ENCODE measurements at regions not wholly inside any gene's neighbourhood (a gene's known extent, or its start where the extent isn't known, plus 50 kb on each side); places are given as distances from the start of the nearest gene placed in this dataset.

DNA sequence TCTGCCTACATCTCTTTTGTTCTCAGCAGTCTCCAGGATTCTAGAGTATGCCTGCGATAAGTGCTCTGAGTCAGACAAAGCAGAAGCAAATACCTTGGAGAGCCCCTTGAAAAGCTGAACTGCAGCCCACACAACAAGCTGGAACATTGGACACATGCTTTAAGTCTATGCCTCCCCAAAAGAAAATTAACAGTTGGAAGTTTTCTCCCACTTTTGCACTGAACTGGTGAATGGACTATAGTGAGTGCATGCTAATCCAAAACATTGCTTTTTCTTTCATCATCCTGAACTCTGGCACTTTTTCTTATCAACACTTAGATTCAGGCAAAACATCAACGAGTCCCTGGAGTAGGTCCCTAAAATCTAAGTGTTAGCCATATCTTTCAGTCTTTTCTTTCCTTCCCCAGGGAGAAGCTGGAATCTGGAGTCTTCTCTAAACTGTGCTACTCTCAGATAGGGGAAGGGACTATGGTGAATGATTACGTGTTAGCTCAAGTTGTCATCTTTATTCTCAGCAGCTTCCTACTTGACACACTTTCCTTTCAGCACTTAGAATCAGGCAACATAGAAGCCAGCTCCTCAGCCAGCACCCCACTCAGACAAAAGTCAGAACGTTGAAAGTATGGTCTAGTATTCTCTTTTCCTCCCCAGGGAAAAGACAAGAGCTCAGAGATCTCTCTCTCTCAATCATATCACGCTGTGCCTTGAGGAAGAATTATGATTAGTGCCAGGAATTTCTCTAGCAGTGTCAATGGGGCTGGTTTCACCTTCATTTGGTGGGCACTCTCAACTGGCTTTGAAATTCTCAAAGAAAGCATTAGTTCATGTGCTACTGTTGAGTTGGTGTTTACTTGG lies 811.0 kb upstream of the GJE1 start:
- Histone ChIP-seq H3K36me3 (replicated peaks; ENCODE audit: insufficient read depth, low read length) (no peaks in the 10 kb centered on the region), H3K4me1 (ENCODE audit: low read length) (no peaks in the 10 kb centered on the region), H4K20me1 (ENCODE audit: insufficient read depth, low read length) (no peaks in the 10 kb centered on the region), H3K9me3 (replicated peaks; ENCODE audit: insufficient read depth, low read length) (no peaks in the 10 kb centered on the region), H3K4me3 (ENCODE audit: low read length) (no peak overlapping the region), H3F3A (ENCODE audit: insufficient read depth, low read length) (no peaks in the 10 kb centered on the region), H3K27me3 (replicated peaks; ENCODE audit: insufficient read depth, low read length) (no peaks in the 10 kb centered on the region), H3K4me2 (ENCODE audit: low read depth, low read length) (no peak overlapping the region), H3K79me2 (ENCODE audit: low read length) (no peaks in the 10 kb centered on the region), H3K9me2 (replicated peaks; ENCODE audit: insufficient read depth, low read length) (no peaks in the 10 kb centered on the region), H2AFZ (ENCODE audit: low read length) (no peak overlapping the region), H3K9ac (ENCODE audit: low read length) (no peak overlapping the region), H3K27ac (ENCODE audit: low read length) (no peak overlapping the region)
- TF ChIP-seq EZH2phosphoT487 (IDR thresholded peaks at IDR 0.05; ENCODE audit: low read length), result no peak
- no peak for DNase-seq

DNA sequence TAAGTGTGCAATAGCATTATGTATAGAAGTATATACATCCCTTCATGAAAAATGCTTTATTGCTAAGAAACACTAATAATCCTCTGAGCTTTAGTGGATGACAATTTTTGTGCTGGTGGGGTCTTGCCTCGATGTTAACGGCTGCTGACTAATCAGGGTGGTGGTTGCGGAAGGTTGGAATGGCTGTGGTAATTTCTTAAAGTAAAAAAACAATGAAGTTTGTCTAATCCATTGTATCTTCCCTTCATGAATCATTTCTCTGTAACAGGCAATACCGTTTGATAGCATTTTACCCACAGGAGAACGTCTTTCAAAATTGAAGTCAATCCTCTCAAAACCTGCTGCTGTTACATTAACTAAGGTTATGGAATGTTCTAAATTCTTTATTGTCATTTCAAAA lies 816.5 kb upstream of the GJE1 start:
- no peaks in the 10 kb centered on the region for H3F3A ChIP-seq (ENCODE audit: insufficient read depth, low read length)
- no peaks in the 10 kb centered on the region for H3K4me1 ChIP-seq (ENCODE audit: low read length)
- no peak overlapping the region for H3K4me3 ChIP-seq (ENCODE audit: low read length)
- H3K9me2 ChIP-seq (replicated peaks; ENCODE audit: insufficient read depth, low read length), result no peaks in the 10 kb centered on the region
- H3K27me3 ChIP-seq (replicated peaks; ENCODE audit: insufficient read depth, low read length), result no peaks in the 10 kb centered on the region
- no peak overlapping the region for H3K27ac ChIP-seq (ENCODE audit: low read length)
- no peaks in the 10 kb centered on the region for H3K36me3 ChIP-seq (replicated peaks; ENCODE audit: insufficient read depth, low read length)
- H2AFZ ChIP-seq (ENCODE audit: low read length), result no peak overlapping the region
- TF ChIP-seq EZH2 (optimal IDR thresholded peaks at IDR 0.05; ENCODE audit: low read depth, low read length) (no peak), EZH2phosphoT487 (IDR thresholded peaks at IDR 0.05; ENCODE audit: low read length) (no peak)
- TF ChIP-seq, protein P1, sequence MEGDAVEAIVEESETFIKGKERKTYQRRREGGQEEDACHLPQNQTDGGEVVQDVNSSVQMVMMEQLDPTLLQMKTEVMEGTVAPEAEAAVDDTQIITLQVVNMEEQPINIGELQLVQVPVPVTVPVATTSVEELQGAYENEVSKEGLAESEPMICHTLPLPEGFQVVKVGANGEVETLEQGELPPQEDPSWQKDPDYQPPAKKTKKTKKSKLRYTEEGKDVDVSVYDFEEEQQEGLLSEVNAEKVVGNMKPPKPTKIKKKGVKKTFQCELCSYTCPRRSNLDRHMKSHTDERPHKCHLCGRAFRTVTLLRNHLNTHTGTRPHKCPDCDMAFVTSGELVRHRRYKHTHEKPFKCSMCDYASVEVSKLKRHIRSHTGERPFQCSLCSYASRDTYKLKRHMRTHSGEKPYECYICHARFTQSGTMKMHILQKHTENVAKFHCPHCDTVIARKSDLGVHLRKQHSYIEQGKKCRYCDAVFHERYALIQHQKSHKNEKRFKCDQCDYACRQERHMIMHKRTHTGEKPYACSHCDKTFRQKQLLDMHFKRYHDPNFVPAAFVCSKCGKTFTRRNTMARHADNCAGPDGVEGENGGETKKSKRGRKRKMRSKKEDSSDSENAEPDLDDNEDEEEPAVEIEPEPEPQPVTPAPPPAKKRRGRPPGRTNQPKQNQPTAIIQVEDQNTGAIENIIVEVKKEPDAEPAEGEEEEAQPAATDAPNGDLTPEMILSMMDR (IDR thresholded peaks at IDR 0.05; ENCODE audit: low read length), result no peak
- no peaks in the 10 kb centered on the region for H3K9me3 ChIP-seq (replicated peaks; ENCODE audit: insufficient read depth, low read length)
- H4K20me1 ChIP-seq (ENCODE audit: insufficient read depth, low read length), result no peaks in the 10 kb centered on the region
- no peaks in the 10 kb centered on the region for H3K79me2 ChIP-seq (ENCODE audit: low read length)
- DNase-seq, result no peak
- H3K9ac ChIP-seq (ENCODE audit: low read length), result no peak overlapping the region
- H3K4me2 ChIP-seq (ENCODE audit: low read depth, low read length), result no peak overlapping the region

- Histone ChIP-seq H4K20me1 (ENCODE audit: insufficient read depth, low read length) (no peaks in the 10 kb centered on the region), H3K36me3 (replicated peaks; ENCODE audit: insufficient read depth, low read length) (no peaks in the 10 kb centered on the region), H3K9me2 (replicated peaks; ENCODE audit: insufficient read depth, low read length) (no peaks in the 10 kb centered on the region), H3K27ac (ENCODE audit: low read length) (no peak overlapping the region), H3F3A (ENCODE audit: insufficient read depth, low read length) (no peaks in the 10 kb centered on the region), H3K4me3 (ENCODE audit: low read length) (no peak overlapping the region), H3K79me2 (ENCODE audit: low read length) (no peaks in the 10 kb centered on the region), H3K4me1 (ENCODE audit: low read length) (no peaks in the 10 kb centered on the region), H3K27me3 (replicated peaks; ENCODE audit: insufficient read depth, low read length) (no peaks in the 10 kb centered on the region), H3K9ac (ENCODE audit: low read length) (no peak overlapping the region), H3K4me2 (ENCODE audit: low read depth, low read length) (no peak overlapping the region), H2AFZ (ENCODE audit: low read length) (no peak overlapping the region), H3K9me3 (replicated peaks; ENCODE audit: insufficient read depth, low read length) (no peaks in the 10 kb centered on the region)
- no peak for DNase-seq
- no peak for TF ChIP-seq EZH2 (optimal IDR thresholded peaks at IDR 0.05; ENCODE audit: low read depth, low read length)
- no peak for TF ChIP-seq EZH2phosphoT487 (IDR thresholded peaks at IDR 0.05; ENCODE audit: low read length)
- TF ChIP-seq, protein P1 (IDR thresholded peaks at IDR 0.05; ENCODE audit: low read length), result no peak
These were observed 818.7 kb upstream of the GJE1 start for GRCh38 chr6:141313986-141314385.

DNA sequence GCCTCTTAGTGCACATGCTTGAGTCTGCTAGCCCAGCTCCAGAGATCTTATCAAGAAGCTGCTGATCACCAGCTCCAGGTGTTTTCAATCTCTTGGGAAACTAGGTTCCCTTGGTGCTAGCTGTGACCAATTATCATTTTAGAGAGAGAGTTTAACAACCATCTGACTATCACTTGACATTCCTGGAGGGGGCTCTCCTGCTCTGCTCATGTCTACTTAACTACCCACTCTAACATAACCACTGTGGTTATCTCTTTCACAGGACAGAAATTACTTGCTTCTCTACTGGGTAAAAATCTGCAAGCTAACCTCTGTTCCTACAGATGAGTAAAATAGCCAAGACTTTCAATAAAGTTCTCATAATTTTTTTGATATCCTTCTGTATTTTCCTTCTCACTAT lies 823.4 kb upstream of the GJE1 start:
- no peak for DNase-seq
- Histone ChIP-seq H4K20me1 (ENCODE audit: insufficient read depth, low read length) (no peaks in the 10 kb centered on the region), H2AFZ (ENCODE audit: low read length) (no peak overlapping the region), H3K9ac (ENCODE audit: low read length) (no peak overlapping the region), H3K36me3 (replicated peaks; ENCODE audit: insufficient read depth, low read length) (no peaks in the 10 kb centered on the region), H3K9me3 (replicated peaks; ENCODE audit: insufficient read depth, low read length) (no peaks in the 10 kb centered on the region), H3K4me3 (ENCODE audit: low read length) (no peak overlapping the region), H3K79me2 (ENCODE audit: low read length) (no peaks in the 10 kb centered on the region), H3K27me3 (replicated peaks; ENCODE audit: insufficient read depth, low read length) (no peaks in the 10 kb centered on the region), H3K4me2 (ENCODE audit: low read depth, low read length) (no peak overlapping the region), H3K9me2 (replicated peaks; ENCODE audit: insufficient read depth, low read length) (no peaks in the 10 kb centered on the region), H3K27ac (ENCODE audit: low read length) (no peak overlapping the region), H3F3A (ENCODE audit: insufficient read depth, low read length) (no peaks in the 10 kb centered on the region), H3K4me1 (ENCODE audit: low read length) (no peaks in the 10 kb centered on the region)
- TF ChIP-seq EZH2phosphoT487 (IDR thresholded peaks at IDR 0.05; ENCODE audit: low read length) (no peak), EZH2 (optimal IDR thresholded peaks at IDR 0.05; ENCODE audit: low read depth, low read length) (no peak)
- TF ChIP-seq, protein P1 (IDR thresholded peaks at IDR 0.05; ENCODE audit: low read length), result no peak
